Ureter (tissue), 1 donor: ENCODE measurements at regions not wholly inside any gene's neighbourhood (a gene's known extent, or its start where the extent isn't known, plus 50 kb on each side); places are given as distances from the start of the nearest gene placed in this dataset.
"Not testable (repeated sequence)": the region's sequence is repeated elsewhere in the genome, so short reads cannot be mapped to it uniquely, and the experiment has no call there.

Source experiments
- DNase-seq: peaks from one replicate; pipeline ENCODE4 v3.0.0-alpha.2; 2020; ENCODE audit warnings: low spot score
- donor health status: DM: yes; HTN: yes; CAD: no.

DNA sequence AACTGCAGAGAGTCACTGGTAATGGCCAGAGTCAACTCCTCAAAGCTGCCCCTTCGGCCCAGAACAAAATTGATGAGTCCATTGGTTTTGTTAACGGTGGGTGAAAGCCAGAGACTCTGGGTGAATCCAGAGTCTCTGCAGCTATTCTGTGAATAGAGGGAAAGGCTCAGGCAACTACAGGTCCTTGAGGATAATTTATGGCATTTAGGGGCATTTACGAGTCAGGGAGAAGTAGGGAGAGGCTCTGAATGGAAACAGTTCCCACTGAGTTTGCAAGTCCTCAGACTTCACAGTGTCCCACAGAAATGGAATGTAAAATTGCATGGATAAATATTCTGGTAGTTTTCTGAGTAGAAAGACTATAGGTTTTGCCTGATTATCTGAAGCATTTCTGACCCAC, 257.8 kb downstream of the SEC61B start:
- no peak for DNase-seq

DNA sequence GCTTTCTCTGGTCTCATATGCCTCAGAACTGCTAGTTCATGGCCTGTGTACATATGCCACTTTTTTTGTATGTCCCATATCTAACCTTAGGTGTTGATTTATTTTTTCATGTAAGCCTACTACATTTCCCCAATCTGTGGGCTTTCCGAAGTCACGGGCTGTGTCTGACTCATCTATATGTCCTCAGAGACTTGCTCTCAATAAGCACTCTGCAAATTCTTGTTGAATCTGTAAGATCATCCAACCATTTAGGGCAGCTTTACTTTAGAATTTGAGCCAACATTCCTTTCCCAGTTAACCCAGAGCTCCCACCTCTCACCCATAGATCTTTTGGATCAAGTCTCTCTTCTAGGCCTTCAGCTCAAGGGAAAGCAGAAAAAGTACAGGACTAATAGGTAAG, 263.4 kb downstream of the SEC61B start:
- DNase-seq: no peak

GRCh38 chr9:99486684-99487083, 264.6 kb downstream of the SEC61B start:
- no peak for DNase-seq

DNA sequence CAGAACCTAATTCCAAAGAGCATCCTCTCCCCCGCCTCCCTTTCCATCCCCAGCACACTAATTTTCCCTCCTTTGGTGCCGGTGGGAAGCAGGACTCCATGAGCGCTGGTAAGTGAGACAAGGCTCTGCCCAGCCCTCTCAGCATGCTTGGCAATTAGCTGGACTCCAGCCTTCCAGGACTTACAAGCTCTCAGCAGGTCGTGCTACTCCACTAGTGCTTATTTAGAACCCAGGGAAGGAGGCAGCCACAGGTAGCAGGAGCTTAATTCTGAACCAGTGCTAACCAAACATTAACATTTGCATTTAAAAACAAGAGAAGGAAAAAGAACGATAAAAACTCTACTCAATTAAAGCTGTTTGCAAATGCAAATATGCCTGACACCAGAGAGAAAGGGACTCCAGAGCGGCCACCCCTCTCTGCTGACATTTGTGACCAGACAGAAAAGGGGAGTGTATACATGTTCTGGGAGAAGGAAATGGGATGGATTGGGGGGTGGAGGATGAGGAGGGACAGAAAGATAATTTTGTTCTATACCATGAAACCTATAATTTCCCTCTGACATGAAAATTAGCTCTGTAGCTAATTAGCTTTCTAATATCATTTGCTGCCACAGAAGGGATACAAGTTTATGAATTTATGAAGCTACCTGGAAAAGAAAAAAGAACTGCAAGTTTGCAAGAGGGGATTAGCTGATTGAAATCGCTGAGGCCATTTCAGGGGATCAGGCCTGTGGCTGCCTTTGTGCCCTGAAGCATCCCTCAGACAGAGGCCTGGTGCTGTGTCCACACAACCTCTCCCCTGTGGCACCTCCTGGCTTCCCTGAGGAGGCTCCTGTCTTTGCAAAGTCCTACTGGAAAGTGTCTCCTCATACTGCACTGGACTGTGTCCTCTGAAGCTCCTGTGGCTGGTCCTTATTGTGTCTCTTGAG, 266.3 kb downstream of the SEC61B start:
- no peak for DNase-seq

DNA sequence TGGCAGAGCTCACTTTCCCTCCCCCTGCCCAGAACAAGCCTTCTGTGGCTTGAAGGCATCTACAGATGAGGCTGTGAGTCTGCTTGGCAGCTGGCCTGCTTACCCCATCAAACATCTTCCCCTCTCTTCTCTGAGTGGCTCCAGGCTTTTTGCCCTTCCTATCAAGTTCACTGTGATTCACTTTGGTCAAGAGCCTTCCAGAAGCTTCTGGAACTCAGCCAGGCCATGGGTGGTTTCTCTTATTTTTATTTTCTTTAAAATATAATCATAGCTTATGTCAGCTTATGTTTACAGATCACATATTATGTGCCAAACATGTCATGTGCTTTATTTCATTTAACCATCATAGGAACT, 267.0 kb downstream of the SEC61B start:
- no peak for DNase-seq

DNA sequence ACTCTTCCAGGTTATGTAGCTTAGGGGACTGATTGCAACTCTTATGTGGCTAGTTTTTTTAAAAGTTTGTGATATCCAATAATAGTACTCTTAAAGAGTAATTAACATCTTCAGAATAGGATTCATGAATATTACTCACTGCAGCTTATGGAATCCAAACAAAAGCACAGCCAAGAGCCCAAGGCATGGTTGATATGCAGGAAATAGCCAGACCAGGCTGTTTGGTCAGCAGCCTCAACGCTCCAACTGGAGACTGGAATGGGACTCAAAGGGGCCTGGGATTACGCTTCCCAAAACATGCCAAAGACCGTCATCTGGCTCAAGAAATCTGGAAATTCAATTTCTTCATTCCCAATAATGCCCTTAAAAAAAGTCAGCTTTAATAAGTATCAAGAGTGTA, 268.6 kb downstream of the SEC61B start:
- no peak for DNase-seq

DNA sequence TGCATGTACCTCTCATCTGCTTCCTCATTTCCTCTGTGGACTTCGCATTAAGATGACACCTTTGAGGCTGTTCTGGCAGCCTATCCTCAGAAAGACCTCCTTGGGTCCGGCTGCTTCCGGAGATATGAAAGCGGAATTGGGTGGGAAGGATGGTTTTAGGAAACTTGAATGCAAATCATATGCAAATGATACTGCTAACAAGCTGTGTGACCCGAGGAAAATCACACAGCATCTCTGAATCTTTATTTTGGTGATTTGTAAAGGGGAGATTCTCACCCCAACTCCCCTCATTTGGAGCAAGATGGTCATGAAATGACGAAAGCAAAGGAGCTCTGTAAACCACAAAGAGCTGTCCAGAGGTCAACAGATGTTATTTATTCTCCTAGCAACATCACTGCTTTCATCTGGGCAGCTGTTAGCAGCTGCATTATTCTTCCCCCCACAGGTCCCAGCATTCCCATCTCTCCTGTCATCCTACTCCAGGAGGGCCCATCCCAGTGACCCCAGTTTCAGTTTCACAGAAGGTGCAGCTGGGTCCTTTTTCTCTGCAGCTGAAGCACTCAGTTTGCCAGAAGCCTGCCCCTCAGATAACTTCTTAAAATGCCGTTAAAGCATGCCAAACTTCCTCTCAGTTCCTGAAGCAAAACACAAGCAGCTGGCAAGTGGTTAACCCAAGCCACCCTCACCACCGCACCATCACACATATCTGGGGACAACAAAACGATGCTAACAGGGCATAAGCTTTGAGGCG, 269.5 kb downstream of the SEC61B start:
- DNase-seq: no peak

- no peak for DNase-seq
Measured at GRCh38 chr9:99497641-99498040, 275.6 kb downstream of the SEC61B start.

GRCh38 chr9:99498979-99499378, 276.9 kb downstream of the SEC61B start:
- DNase-seq: not testable (repeated sequence)

- DNase-seq: no peak
Measured at GRCh38 chr9:99505936-99506335, 283.9 kb downstream of the SEC61B start.

- DNase-seq: no peak
Measured at GRCh38 chr9:99506747-99507348, 284.8 kb downstream of the SEC61B start.

DNA sequence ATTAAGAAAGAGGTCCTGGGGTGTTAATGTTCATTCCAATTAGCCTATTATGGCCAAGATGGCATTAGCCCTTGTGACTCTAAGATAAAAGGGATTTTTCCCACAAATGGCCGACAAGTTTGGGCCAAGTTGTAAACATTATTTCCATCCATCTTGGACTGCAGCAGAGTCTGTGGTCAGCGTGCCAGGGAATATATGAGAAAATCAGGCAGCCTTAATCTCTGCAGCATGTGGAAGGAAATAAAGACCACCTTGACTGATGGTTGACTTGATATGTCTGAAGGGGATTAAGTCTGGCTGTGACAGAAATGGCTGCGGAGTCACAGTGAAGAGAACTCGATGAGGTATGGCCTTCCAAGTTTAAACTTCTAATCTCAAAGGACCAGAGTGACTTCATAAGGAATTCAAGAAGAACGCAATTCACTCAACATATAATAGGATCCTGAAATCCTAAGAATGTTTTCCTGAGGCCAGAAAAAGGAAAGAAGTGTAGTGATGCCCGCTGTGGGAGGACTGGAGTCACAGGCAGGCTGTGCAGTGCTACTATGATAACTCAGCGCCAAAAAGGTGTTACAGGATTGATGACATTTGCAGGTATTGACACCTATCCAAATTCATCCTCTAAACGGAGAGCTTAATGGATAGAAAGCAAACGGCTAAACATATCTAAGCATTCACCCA, 287.1 kb downstream of the SEC61B start:
- DNase-seq: no peak

- DNase-seq: no peak
Measured at GRCh38 chr9:99509900-99510535, 287.9 kb downstream of the SEC61B start.

GRCh38 chr9:99511723-99512122, 289.6 kb downstream of the SEC61B start:
- no peak for DNase-seq

DNA sequence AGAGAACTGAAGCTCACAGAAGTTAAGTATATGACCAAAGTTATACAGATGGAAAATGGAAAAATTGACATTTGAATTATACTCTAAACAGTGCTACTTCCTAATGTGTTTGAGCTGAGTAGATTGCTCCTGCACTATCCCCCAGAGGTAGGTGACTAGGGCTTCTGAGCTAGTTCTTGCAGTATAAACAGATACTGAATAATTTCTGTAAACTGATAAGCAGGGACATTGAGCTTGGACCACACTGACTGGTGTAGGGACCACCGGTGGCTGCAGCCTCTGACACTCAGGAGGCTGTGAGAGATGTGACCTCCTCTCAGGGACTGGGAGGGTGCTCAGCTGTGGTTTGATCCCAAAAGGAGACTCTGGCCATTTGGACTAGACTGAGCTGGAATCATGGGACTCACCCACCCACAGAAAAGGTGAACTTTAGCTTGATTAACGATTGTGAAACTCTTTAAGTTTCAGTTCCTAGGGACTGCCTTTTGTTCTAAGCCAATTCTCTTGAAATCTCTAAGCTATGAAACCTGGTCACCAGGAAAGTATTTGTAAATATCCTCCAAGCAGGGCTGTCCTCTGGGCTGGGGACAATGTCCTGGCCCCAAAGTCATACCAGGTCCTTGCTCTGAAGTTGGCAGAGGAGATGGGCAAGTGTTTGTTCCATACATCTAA, 291.5 kb downstream of the SEC61B start:
- no peak for DNase-seq

DNA sequence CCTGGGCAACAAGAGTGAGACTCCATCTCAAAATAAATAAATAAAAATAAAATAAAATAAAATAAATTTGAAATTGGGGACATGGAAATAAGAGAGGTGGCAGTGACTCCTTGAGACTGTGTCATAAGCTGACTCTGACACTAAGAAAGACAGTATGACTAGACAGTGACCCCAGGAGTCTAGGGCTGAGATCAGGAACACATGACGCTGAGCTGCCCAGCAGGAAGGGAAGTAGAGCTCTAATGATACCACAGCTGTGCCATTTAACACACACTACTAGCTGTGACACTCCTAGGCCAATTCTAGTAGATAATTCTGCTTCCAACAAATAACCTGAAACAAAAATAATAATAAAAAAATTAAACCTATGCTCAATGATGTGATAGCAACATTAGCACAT, 293.0 kb downstream of the SEC61B start:
- DNase-seq: no peak

DNA sequence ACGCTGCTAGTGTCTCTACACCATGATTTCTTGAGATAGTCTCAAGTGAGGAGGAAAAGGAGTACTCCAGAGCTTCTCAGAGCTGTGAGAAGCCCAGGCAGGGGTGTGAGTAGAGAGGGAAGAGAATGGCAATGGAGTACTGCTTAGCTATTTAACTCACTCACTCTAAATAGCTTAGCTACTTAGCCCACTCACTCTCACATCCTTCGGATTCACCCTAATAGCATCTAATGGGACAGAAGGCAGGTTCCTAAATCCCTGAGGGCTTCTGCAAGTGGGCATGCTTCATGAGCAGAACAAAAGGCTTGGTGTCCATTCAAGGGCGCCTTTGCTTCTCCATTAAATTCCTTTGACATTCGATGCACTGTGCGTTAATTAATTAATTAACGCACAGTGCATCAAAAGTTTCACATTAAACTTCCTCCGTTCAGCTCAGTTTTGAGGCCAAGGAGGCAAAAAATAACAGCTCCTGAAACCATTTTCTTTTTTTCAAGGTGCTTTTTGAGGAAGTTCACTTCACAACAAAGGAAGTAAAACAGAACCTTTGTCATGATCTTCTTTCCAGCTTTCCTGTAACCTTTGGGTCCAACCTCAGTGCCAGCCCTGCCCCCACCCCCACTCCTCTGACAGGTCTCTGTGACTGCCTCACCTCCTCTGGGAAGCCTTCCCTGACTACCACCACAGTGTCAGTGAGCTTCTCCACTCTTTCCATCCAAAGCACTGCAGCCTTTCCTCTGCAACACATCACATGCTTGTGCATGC, 294.0 kb downstream of the SEC61B start:
- DNase-seq: no peak

- DNase-seq: no peak
Measured at GRCh38 chr9:99516657-99517049, 294.6 kb downstream of the SEC61B start.

DNA sequence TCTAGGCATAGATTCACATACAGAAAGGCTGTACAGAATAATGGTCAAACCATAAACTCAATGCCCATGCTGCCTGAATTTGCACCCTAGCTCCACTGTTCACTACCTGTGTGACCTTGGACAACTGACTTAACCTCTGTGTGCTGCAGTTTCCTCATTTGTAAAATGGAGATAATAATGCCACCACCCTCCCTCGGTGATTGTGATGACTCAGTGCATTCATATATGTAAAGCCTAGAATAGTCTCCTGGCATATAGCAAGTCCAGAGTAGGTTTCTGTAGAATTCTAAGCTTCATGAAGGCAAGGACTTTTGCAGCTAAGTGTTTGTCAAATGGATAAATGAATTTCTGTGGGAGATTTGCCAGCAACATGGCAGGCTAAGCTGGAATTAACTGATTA, 297.8 kb upstream of the NR4A3 start:
- no peak for DNase-seq

DNA sequence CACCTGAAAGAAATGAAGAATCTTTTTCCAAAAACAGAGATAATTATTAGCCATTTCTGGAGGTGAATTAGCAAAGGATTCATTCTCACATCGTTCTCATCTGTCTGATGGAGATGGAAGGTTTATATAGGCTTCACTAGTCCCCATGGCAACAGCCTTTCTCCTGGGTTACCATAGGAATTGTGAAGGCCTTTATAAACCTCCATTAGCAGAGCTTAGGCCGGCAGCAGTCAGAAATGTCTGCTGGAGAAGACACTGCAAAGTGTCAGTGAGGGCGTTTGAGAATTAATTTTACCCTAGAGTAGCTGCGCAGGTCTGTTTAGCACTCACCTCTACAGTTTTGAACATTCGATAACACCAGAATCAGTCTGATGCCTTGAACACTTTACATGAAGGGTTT, 290.4 kb upstream of the NR4A3 start:
- DNase-seq: no peak
